Stimulated activated effector memory CD8-positive, alpha-beta T cell treated with anti-CD3 and anti-CD28 coated beads, Interleukin-12 subunit alpha, Interleukin-12 subunit beta, amount 100 ng/mL, for 72 hours (primary cell): ENCODE measurements at regions not wholly inside any gene's neighbourhood (a gene's known extent, or its start where the extent isn't known, plus 50 kb on each side); places are given as distances from the start of the nearest gene placed in this dataset.
"Not testable (repeated sequence)": the region's sequence is repeated elsewhere in the genome, so short reads cannot be mapped to it uniquely, and the experiment has no call there.

ENCODE experiments used
- ATAC-seq: fragments of 150-1000 bp; cut with Tn5 transposase; 2 replicates; pipeline ENCODE4 v1.10.0; 2021
- DNase-seq, 2 donors: peaks; one replicate each; pipeline ENCODE4 v3.0.0; 2021 to 2022; ENCODE audit warnings: low spot score in 2 of 2
- H3K27ac Mint-ChIP-seq: one replicate; pipeline ENCODE4 v1.8.0; 2022; ENCODE audit warnings: mild to moderate bottlenecking, mixed read lengths
- H3K36me3 Mint-ChIP-seq: one replicate; pipeline ENCODE4 v1.8.0; 2022; ENCODE audit warnings: mild to moderate bottlenecking, mixed read lengths
- H3K4me1 Mint-ChIP-seq: one replicate; pipeline ENCODE4 v1.8.0; 2022; ENCODE audit warnings: mixed read lengths
- H3K4me3 Mint-ChIP-seq: one replicate; pipeline ENCODE4 v1.8.0; 2022; ENCODE audit warnings: mild to moderate bottlenecking, mixed read lengths
- H3K9me3 Mint-ChIP-seq: one replicate; pipeline ENCODE4 v1.8.0; 2022; ENCODE audit warnings: mixed read lengths

GRCh38 chr20:47914792-47915191 lies 129.5 kb upstream of the SULF2 start:
- peaks cover 6% of the 10 kb centered on the region for H3K4me1 Mint-ChIP-seq
- peaks cover 16% of the 10 kb centered on the region for H3K9me3 Mint-ChIP-seq
- no peak overlapping the region for H3K4me3 Mint-ChIP-seq
- H3K36me3 Mint-ChIP-seq, result no peaks in the 10 kb centered on the region
- no peak for ATAC-seq
- no peak for DNase-seq
- H3K27ac Mint-ChIP-seq, result no peak overlapping the region

GRCh38 chr20:47912786-47913501 lies 127.7 kb upstream of the SULF2 start:
- H3K4me3 Mint-ChIP-seq, ATAC-seq, H3K27ac Mint-ChIP-seq, H3K36me3 Mint-ChIP-seq, DNase-seq, H3K4me1 Mint-ChIP-seq: not testable (repeated sequence)
- peaks cover 13% of the 10 kb centered on the region for H3K9me3 Mint-ChIP-seq

GRCh38 chr20:47912165-47912564 lies 126.9 kb upstream of the SULF2 start:
- not testable (repeated sequence) for DNase-seq, H3K9me3 Mint-ChIP-seq, H3K4me3 Mint-ChIP-seq, ATAC-seq, H3K4me1 Mint-ChIP-seq, H3K36me3 Mint-ChIP-seq, H3K27ac Mint-ChIP-seq

- H3K4me3 Mint-ChIP-seq, ATAC-seq, H3K27ac Mint-ChIP-seq, H3K9me3 Mint-ChIP-seq, DNase-seq, H3K4me1 Mint-ChIP-seq, H3K36me3 Mint-ChIP-seq: not testable (repeated sequence)
These were observed 124.6 kb upstream of the SULF2 start for GRCh38 chr20:47909696-47910369.

GRCh38 chr20:47908361-47909035 lies 123.2 kb upstream of the SULF2 start:
- H3K9me3 Mint-ChIP-seq, H3K27ac Mint-ChIP-seq, DNase-seq, H3K4me1 Mint-ChIP-seq, H3K4me3 Mint-ChIP-seq, H3K36me3 Mint-ChIP-seq, ATAC-seq: not testable (repeated sequence)

- H3K4me3 Mint-ChIP-seq, H3K4me1 Mint-ChIP-seq, H3K27ac Mint-ChIP-seq, H3K36me3 Mint-ChIP-seq, DNase-seq, H3K9me3 Mint-ChIP-seq: not testable (repeated sequence)
- ATAC-seq, result peak; percentile 11
These were observed 122.7 kb upstream of the SULF2 start for GRCh38 chr20:47907951-47908350.

GRCh38 chr20:47907031-47907675 lies 121.9 kb upstream of the SULF2 start:
- Mint-ChIP-seq H3K27ac (no peak overlapping the region), H3K36me3 (no peaks in the 10 kb centered on the region), H3K4me3 (no peak overlapping the region), H3K9me3 (no peaks in the 10 kb centered on the region), H3K4me1 (peaks cover 6% of the 10 kb centered on the region)
- DNase-seq (no peak), ATAC-seq (no peak)

- peaks cover 2% of the 10 kb centered on the region for H3K4me1 Mint-ChIP-seq
- DNase-seq, result no peak
- ATAC-seq, result no peak
- H3K4me3 Mint-ChIP-seq, result no peak overlapping the region
- H3K36me3 Mint-ChIP-seq, result no peaks in the 10 kb centered on the region
- H3K9me3 Mint-ChIP-seq, result no peaks in the 10 kb centered on the region
- H3K27ac Mint-ChIP-seq, result no peak overlapping the region
These were observed 121.0 kb upstream of the SULF2 start for GRCh38 chr20:47906348-47906660.

- H3K4me1 Mint-ChIP-seq, result no peaks in the 10 kb centered on the region
- H3K36me3 Mint-ChIP-seq, result no peaks in the 10 kb centered on the region
- no peak overlapping the region for H3K27ac Mint-ChIP-seq
- DNase-seq, result no peak
- H3K9me3 Mint-ChIP-seq, result no peaks in the 10 kb centered on the region
- no peak overlapping the region for H3K4me3 Mint-ChIP-seq
- ATAC-seq, result no peak
These were observed 120.5 kb upstream of the SULF2 start for GRCh38 chr20:47905628-47906347.

- not testable (repeated sequence) for H3K4me1 Mint-ChIP-seq
These were observed 117.7 kb upstream of the SULF2 start for GRCh38 chr20:47903009-47903408.

GRCh38 chr20:47899313-47899712 lies 114.0 kb upstream of the SULF2 start:
- not testable (repeated sequence) for H3K27ac Mint-ChIP-seq, ATAC-seq, H3K9me3 Mint-ChIP-seq, H3K36me3 Mint-ChIP-seq, DNase-seq, H3K4me3 Mint-ChIP-seq, H3K4me1 Mint-ChIP-seq

More at GRCh38 chr20:47903009-47903408, 117.7 kb upstream of the SULF2 start:
- H3K27ac Mint-ChIP-seq, H3K36me3 Mint-ChIP-seq, H3K4me3 Mint-ChIP-seq, ATAC-seq, DNase-seq, H3K9me3 Mint-ChIP-seq: not testable (repeated sequence)

- DNase-seq (no peak), ATAC-seq (no peak)
- no peaks in the 10 kb centered on the region for H3K36me3 Mint-ChIP-seq
- H3K4me1 Mint-ChIP-seq, result no peaks in the 10 kb centered on the region
- H3K4me3 Mint-ChIP-seq, result no peak overlapping the region
- H3K9me3 Mint-ChIP-seq, result peaks cover 5% of the 10 kb centered on the region
- no peak overlapping the region for H3K27ac Mint-ChIP-seq
These were observed 112.2 kb upstream of the SULF2 start for GRCh38 chr20:47897461-47897860.

GRCh38 chr20:47892681-47893080 lies 107.4 kb upstream of the SULF2 start:
- H3K4me1 Mint-ChIP-seq, H3K36me3 Mint-ChIP-seq, H3K9me3 Mint-ChIP-seq, ATAC-seq, H3K27ac Mint-ChIP-seq, H3K4me3 Mint-ChIP-seq, DNase-seq: not testable (repeated sequence)

- H3K9me3 Mint-ChIP-seq, H3K4me3 Mint-ChIP-seq, H3K4me1 Mint-ChIP-seq, H3K36me3 Mint-ChIP-seq, DNase-seq, ATAC-seq, H3K27ac Mint-ChIP-seq: not testable (repeated sequence)
These were observed 105.4 kb upstream of the SULF2 start for GRCh38 chr20:47890708-47891107.

GRCh38 chr20:47889751-47890150 lies 104.5 kb upstream of the SULF2 start:
- H3K27ac Mint-ChIP-seq, H3K4me3 Mint-ChIP-seq, DNase-seq, ATAC-seq, H3K9me3 Mint-ChIP-seq, H3K36me3 Mint-ChIP-seq, H3K4me1 Mint-ChIP-seq: not testable (repeated sequence)
